CD4-positive, alpha-beta T cell treated with Interleukin-21 for 1 hour (primary cell): ENCODE measurements at regions not wholly inside any gene's neighbourhood (a gene's known extent, or its start where the extent isn't known, plus 50 kb on each side); places are given as distances from the start of the nearest gene placed in this dataset.

Source experiments
- DNase-seq: peaks from one replicate; pipeline ENCODE4 v3.0.0-alpha.2; 2020

DNA sequence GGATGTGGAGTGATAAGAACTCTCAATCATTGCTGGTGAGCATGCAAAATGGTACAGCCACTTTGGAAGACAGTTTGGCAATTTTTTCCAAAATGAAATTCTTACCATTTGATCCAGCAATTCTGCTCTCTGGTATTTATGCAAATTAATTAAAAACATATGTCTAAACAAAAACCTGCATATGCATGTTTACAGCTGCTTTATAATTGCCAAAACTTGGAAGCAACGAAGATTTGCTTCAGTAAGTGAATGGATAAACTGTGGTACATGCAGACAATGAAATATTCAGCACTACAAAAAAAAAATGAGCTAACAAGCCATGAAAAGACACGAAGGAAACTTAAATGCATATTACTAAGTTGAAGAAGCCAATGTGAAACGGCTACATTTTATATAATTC, 55.5 kb upstream of the SMLR1 start:
- no peak for DNase-seq

DNA sequence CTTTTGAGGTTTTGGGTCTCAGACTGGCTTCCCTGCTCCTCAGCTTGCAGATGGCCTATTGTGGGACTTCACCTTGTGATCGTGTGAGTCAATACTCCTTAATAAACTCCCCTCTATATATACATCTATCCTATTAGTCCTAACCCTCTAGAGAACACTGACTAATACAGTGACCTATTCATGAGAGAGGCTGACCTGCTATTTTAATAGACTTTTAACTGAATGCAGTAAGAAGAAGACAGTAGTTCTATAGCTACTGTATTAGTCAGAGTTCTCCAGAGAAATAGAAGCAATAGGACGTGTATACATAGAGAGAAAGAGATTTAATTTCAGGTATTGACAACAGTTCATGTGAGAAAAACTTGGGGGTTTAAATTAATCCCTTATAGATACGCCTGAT, 53.3 kb upstream of the SMLR1 start:
- DNase-seq, result no peak

DNA sequence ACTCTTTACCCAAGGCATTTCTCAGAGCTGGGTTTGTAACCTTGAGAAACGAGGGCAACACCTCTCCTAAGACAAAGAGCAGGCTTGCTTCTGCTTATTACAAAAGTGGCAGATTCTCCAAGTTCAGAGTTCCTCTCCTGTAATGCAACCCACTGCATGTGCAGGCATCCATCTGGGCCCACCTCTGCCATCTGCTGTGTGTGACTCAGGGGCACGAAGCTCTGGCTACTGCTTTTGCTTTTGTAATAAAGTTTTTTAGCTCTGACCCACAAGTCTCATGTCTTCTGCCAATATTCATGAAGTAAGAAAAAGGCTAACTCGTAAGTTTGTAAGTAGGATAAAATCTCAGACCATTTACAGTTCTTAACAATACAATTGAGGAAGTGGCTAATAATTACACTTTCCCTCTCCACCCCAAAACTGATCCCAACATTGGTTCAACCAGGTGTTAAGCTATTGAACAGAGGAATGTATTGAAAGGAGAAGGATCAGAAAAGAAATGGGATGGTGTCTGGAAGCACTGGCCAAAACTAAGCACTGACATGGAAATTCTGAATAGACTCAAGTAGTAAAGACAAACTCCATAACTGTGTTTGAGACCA, 51.7 kb upstream of the SMLR1 start:
- no peak for DNase-seq

DNA sequence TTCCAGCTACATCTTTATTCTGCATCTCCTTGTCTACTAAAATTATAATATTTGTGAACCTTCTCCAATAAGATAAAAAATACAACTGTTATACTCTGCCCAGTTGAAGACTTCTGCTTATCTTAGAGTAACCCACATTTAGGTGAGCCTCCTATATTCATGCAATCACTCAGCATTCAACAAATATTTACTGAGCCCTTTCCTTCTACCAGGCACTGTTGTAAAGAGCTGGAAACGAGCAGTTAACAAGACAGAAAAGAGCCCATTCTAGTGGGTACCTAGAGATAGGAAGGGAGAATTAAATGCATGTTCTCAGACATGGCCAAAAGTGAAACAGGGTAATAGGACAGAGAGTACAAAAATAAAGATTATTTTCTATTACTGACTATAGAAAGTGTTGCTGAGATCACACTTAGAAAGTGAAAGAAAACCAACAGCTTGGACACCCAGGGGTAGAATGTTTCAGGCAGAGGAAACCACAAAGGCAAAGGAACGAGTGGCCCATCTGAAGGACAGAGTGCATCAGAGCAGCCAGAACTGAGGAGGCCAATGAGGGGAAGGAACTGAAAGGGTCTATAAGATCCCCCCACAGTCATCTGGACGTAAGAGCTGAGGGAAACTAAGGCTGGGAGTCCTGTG, 50.8 kb upstream of the SMLR1 start:
- DNase-seq, result no peak
